IMR-90 (cell line): ENCODE measurements at regions not wholly inside any gene's neighbourhood (a gene's known extent, or its start where the extent isn't known, plus 50 kb on each side); places are given as distances from the start of the nearest gene placed in this dataset.

ENCODE experiments used
- ATAC-seq: fragments of 200-7000 bp; cut with Tn5 transposase; 2 replicates; pipeline ENCODE4 v1.9.1; 2020; ENCODE audit warnings: low read depth, mild to moderate bottlenecking, moderate library complexity
- BruUV-seq: library from RNA; stranded (reverse); fragments of 400-500 nt; replicated peaks from 2 replicates; lab custom pipeline; 2021; lab: Mats Ljungman, UMichigan
- CTCF ChIA-PET: fragments of 300-600 bp; formaldehyde crosslinking; extraction: SDS; loops from one replicate; lab custom pipeline; 2021; ENCODE audit warnings: antibody characterized with exemption; lab: Yijun Ruan, JAX
- POLR2A ChIA-PET: fragments of 300-600 bp; sonication (Branson Sonifier 250); formaldehyde crosslinking; loops from one replicate; lab custom pipeline; 2022; ENCODE audit warnings: antibody characterized with exemption; ENCODE audit not compliant: unreplicated experiment; lab: Charles Lee
- DNase-seq: peaks from one replicate; pipeline ENCODE4 v3.0.0; 2013
- H2AFZ ChIP-seq: replicated peaks from 2 replicates; pipeline ENCODE3; 2013; ENCODE audit warnings: low read length, mild to moderate bottlenecking; ENCODE audit not compliant: poor library complexity
- H2AK5ac ChIP-seq: 2 replicates; pipeline ENCODE4 v1.6.1; 2013; ENCODE audit warnings: low read depth, low read length, inconsistent platforms
- H2AK9ac ChIP-seq: replicated peaks from 2 replicates; pipeline ENCODE3; 2013; ENCODE audit warnings: mild to moderate bottlenecking, low read depth, low read length, moderate library complexity; ENCODE audit not compliant: poor library complexity
- H2BK120ac ChIP-seq: 2 replicates; pipeline ENCODE4 v1.6.1; 2013; ENCODE audit warnings: low read depth, low read length, inconsistent platforms
- H2BK15ac ChIP-seq: 3 replicates; pipeline ENCODE4 v1.6.1; 2013; ENCODE audit warnings: low read depth, low read length, inconsistent platforms
- H2BK20ac ChIP-seq: 2 replicates; pipeline ENCODE4 v1.6.1; 2013; ENCODE audit warnings: low read depth, mild to moderate bottlenecking, inconsistent platforms, low read length, moderate library complexity
- H2BK5ac ChIP-seq: 2 replicates; pipeline ENCODE4 v1.6.1; 2013; ENCODE audit warnings: mild to moderate bottlenecking, low read depth, low read length, inconsistent platforms; ENCODE audit not compliant: poor library complexity, severe bottlenecking
- H3K14ac ChIP-seq: replicated peaks from 2 replicates; pipeline ENCODE4 v1.6.1; 2013; ENCODE audit warnings: low read depth, low read length, inconsistent platforms
- H3K18ac ChIP-seq: 2 replicates; pipeline ENCODE4 v1.6.1; 2013; ENCODE audit warnings: low read depth, low read length, control low read depth
- H3K23ac ChIP-seq: 2 replicates; pipeline ENCODE4 v1.6.1; 2013; ENCODE audit warnings: low read depth, low read length, inconsistent platforms
- H3K27ac ChIP-seq: 2 replicates; pipeline ENCODE4 v1.5.1; 2013; ENCODE audit warnings: mild to moderate bottlenecking, control low read depth, low read length; ENCODE audit not compliant: insufficient read depth
- H3K27me3 ChIP-seq: 2 replicates; pipeline ENCODE4 v1.6.1; 2013; ENCODE audit warnings: low read length; ENCODE audit not compliant: control insufficient read depth, insufficient read depth
- H3K36me3 ChIP-seq: 2 replicates; pipeline ENCODE4 v1.6.1; 2013; ENCODE audit warnings: low read length, mixed read lengths; ENCODE audit not compliant: control insufficient read depth, insufficient read depth
- H3K4ac ChIP-seq: 2 replicates; pipeline ENCODE4 v1.6.1; 2013; ENCODE audit warnings: low read depth, low read length, inconsistent platforms
- H3K4me1 ChIP-seq: 2 replicates; pipeline ENCODE4 v1.6.1; 2013; ENCODE audit warnings: low read length, mixed read lengths; ENCODE audit not compliant: control insufficient read depth, insufficient read depth
- H3K4me2 ChIP-seq: 2 replicates; pipeline ENCODE4 v1.6.1; 2013; ENCODE audit warnings: low read depth, mild to moderate bottlenecking, control low read depth, low read length, moderate library complexity
- H3K4me3 ChIP-seq: 2 replicates; pipeline ENCODE4 v1.5.1; 2013; ENCODE audit warnings: low read depth, mild to moderate bottlenecking, control low read depth, low read length, moderate library complexity; ENCODE audit not compliant: insufficient read depth
- H3K56ac ChIP-seq: 2 replicates; pipeline ENCODE4 v1.6.1; 2013; ENCODE audit warnings: low read length, inconsistent platforms; ENCODE audit not compliant: insufficient read depth; ENCODE audit errors: extremely low read depth
- H3K79me1 ChIP-seq, 2 experiments: 2 replicates each; pipeline ENCODE4 v1.6.1; 2013; ENCODE audit warnings: low read length in 2 of 2, inconsistent platforms in 1 of 2, low read depth in 1 of 2
- H3K9ac ChIP-seq: 2 replicates; pipeline ENCODE4 v1.6.1; 2013; ENCODE audit warnings: low read depth, low read length, control low read depth
- H3K9me1 ChIP-seq: 2 replicates; pipeline ENCODE4 v1.6.1; 2013; ENCODE audit warnings: low read length, inconsistent platforms; ENCODE audit not compliant: insufficient read depth
- H3K9me3 ChIP-seq: 2 replicates; pipeline ENCODE4 v1.6.1; 2013; ENCODE audit warnings: low read length; ENCODE audit not compliant: control insufficient read depth, insufficient read depth
- H4K20me1 ChIP-seq: 2 replicates; pipeline ENCODE4 v1.6.1; 2013; ENCODE audit warnings: low read length, inconsistent platforms; ENCODE audit not compliant: insufficient read depth
- H4K5ac ChIP-seq: 2 replicates; pipeline ENCODE4 v1.6.1; 2013; ENCODE audit warnings: mild to moderate bottlenecking, low read depth, low read length, control low read depth
- H4K8ac ChIP-seq, 2 experiments: 2 replicates each; pipeline ENCODE4 v1.6.1; 2013; ENCODE audit warnings: low read depth in 2 of 2, low read length in 2 of 2, control low read depth in 1 of 2, inconsistent platforms in 1 of 2
- H4K91ac ChIP-seq: 2 replicates; pipeline ENCODE4 v1.6.1; 2013; ENCODE audit warnings: low read depth, low read length, inconsistent platforms; ENCODE audit not compliant: insufficient read depth
- CEBPB ChIP-seq: IDR thresholded peaks from 2 replicates; pipeline ENCODE4 v1.6.1; 2012; ENCODE audit warnings: low read depth, low read length, improper control_type of control experiment
- ELK1 ChIP-seq: fragments of 150-350 bp; IDR thresholded peaks from 2 replicates; pipeline ENCODE4 v1.6.1; 2016; ENCODE audit warnings: low read depth, mild to moderate bottlenecking, low read length, moderate library complexity, borderline replicate concordance
- MAFK ChIP-seq: IDR thresholded peaks from 2 replicates; pipeline ENCODE4 v1.6.1; 2012; ENCODE audit warnings: low read depth, low read length, improper control_type of control experiment
- MAZ ChIP-seq: IDR thresholded peaks from 2 replicates; pipeline ENCODE4 v1.6.1; 2012; ENCODE audit warnings: low read depth, mild to moderate bottlenecking, low read length, improper control_type of control experiment, moderate library complexity, borderline replicate concordance
- MXI1 ChIP-seq: IDR thresholded peaks from 2 replicates; pipeline ENCODE4 v1.6.1; 2012; ENCODE audit warnings: low read depth, mild to moderate bottlenecking, low read length, moderate library complexity, borderline replicate concordance
- RAD21 ChIP-seq: IDR thresholded peaks from 2 replicates; pipeline ENCODE4 v1.6.1; 2012; ENCODE audit warnings: low read length, improper control_type of control experiment
- RFX5 ChIP-seq: IDR thresholded peaks from 2 replicates; pipeline ENCODE4 v1.8.0; 2012; ENCODE audit warnings: low read depth, mild to moderate bottlenecking, low read length, moderate library complexity
- dilution Hi-C: fragments of 300-500 bp; cut with HindIII; formaldehyde crosslinking; loops from one replicate; pipeline ENCODE4 v1.14.3; 2018; ENCODE audit warnings: low sequenced_read_pairs; ENCODE audit not compliant: unreplicated experiment
- in situ Hi-C: fragments of 300-500 bp; cut with MboI; formaldehyde crosslinking; loops from 3 replicates; pipeline ENCODE4 v1.14.3; 2019; ENCODE audit warnings: low sequenced_read_pairs, inconsistent platforms, mixed read lengths
- intact Hi-C: fragments of 100-400 bp; cut with micrococcal nuclease; formaldehyde crosslinking; loops from 2 replicates; pipeline ENCODE4 v1.10.0; 2022

DNA sequence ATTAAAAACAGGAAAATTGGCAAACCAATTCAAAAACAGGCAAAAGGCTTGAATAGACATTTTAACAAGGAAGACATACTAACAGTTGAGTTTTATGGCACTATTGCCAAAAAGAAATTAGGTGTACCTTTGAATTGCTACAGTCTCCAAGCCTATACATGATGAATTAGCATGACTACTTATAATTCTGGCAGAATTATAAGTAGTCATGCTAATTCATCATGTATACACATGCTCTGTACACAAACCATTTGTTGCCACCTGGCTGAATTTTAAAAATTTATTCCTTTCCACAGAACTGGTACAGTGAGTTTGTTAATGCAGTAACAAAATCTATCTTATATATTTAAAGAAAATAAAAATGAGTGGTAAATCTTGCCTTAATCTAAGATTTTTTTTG, 1332.0 kb upstream of the CRIM1 start:
- intact Hi-C loops (no loop called here), dilution Hi-C loops (no loop called here), in situ Hi-C loops (no loop called here)
- Histone ChIP-seq H2BK20ac (no peak overlapping the region), H3K4ac (no peak overlapping the region), H2BK15ac (no peak overlapping the region), H3K56ac (no peak overlapping the region), H4K20me1 (no peaks in the 10 kb centered on the region), H2AK5ac (no peak overlapping the region), H3K23ac (no peak overlapping the region), H3K9ac (no peak overlapping the region), H3K4me3 (no peak overlapping the region), H2BK120ac (no peak overlapping the region), H3K27me3 (no peaks in the 10 kb centered on the region), H3K4me1 (no peaks in the 10 kb centered on the region), H2BK5ac (no peak overlapping the region), H2AK9ac (no peak overlapping the region), H4K5ac (no peak overlapping the region), H3K79me1 (no peaks in the 10 kb centered on the region), H2AFZ (no peak overlapping the region), H3K9me3 (no peaks in the 10 kb centered on the region; the same call in 1 of the 2 replicates), H3K36me3 (no peaks in the 10 kb centered on the region), H4K8ac (no peak overlapping the region), H3K9me1 (no peaks in the 10 kb centered on the region), H4K91ac (no peak overlapping the region), H3K14ac (no peak overlapping the region), H3K27ac (no peak overlapping the region), H3K18ac (no peak overlapping the region), H3K4me2 (no peak overlapping the region)
- CTCF ChIA-PET, result no interaction called here
- TF ChIP-seq CEBPB (no peak), ELK1 (no peak), RFX5 (no peak), RAD21 (no peak), MXI1 (no peak), MAZ (no peak), MAFK (no peak)
- ATAC-seq (no peak), DNase-seq (no peak)
- POLR2A ChIA-PET, result no interaction called here
- BruUV-seq, result no TSS peak
